Peyer's patch (tissue), 4 donors: ENCODE measurements at regions not wholly inside any gene's neighbourhood (a gene's known extent, or its start where the extent isn't known, plus 50 kb on each side); places are given as distances from the start of the nearest gene placed in this dataset.

Source experiments
- CTCF ChIP-seq, 6 experiments: fragments of 450-650 bp in 4 of 6; fragments of 200-600 bp in 2 of 6; sonication (generic) in 1 of 6; IDR thresholded peaks; one replicate each; pipeline ENCODE4 v1.5.1; 2017 to 2019; ENCODE audit warnings: antibody characterized with exemption in 6 of 6, mild to moderate bottlenecking in 3 of 6, moderate library complexity in 1 of 6
- POLR2A ChIP-seq, 2 donors: fragments of 450-650 bp; IDR thresholded peaks; one replicate each; pipeline ENCODE4 v1.5.1; 2017; ENCODE audit warnings: antibody characterized with exemption in 2 of 2, mild to moderate bottlenecking in 2 of 2, moderate library complexity in 2 of 2

- TF ChIP-seq CTCF (IDR thresholded peaks at IDR 0.05) (no peak), POLR2A (IDR thresholded peaks at IDR 0.05) (no peak)
Observed at GRCh38 chr2:88377641-88377991, 74.9 kb downstream of the FOXI3 start.
